ENCODE measurements at regions not wholly inside any gene's neighbourhood (a gene's known extent, or its start where the extent isn't known, plus 50 kb on each side); places are given as distances from the start of the nearest gene placed in this dataset.
"Not testable (repeated sequence)": the region's sequence is repeated elsewhere in the genome, so short reads cannot be mapped to it uniquely, and the experiment has no call there.

DNA sequence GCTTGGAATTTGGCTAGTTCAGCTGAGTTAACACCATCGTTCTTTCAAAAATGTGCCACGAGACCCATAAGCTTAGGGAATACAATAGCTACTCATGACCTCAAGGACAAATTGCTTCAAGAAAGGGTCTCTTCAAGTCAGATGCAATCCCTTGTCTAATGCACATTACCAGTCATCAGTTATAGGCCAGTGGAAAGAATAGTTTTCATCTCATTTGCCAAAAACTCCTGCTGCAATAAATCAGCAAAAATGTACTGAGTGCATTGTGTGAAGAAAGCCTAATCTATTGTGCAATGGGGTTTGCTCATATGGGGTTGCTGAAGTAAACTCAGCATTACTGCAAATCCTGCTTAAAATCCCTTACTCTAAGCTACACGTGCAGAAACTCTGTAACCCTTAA is 208.3 kb upstream of the NBEA start:
- no peak for DNase-seq

DNA sequence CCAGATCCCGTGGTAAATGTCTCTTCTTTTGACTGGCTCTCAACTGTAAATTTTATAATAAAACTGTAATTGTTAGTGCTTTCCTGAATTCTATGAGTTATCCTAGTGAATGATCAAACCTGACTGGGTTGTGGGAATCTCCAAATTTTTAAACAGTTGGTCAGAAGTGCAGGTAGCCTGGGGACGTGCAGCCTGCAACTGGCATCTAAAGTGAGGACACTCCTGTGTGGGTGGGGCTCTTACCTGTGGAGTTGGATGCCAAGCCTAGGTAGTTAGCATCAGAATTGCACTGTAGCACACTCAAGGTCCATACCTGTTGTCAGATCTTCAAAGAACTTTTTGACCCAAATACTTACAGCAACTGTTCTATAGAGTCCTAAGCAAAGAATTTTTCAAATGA is 207.1 kb upstream of the NBEA start:
- DNase-seq: no peak

DNA sequence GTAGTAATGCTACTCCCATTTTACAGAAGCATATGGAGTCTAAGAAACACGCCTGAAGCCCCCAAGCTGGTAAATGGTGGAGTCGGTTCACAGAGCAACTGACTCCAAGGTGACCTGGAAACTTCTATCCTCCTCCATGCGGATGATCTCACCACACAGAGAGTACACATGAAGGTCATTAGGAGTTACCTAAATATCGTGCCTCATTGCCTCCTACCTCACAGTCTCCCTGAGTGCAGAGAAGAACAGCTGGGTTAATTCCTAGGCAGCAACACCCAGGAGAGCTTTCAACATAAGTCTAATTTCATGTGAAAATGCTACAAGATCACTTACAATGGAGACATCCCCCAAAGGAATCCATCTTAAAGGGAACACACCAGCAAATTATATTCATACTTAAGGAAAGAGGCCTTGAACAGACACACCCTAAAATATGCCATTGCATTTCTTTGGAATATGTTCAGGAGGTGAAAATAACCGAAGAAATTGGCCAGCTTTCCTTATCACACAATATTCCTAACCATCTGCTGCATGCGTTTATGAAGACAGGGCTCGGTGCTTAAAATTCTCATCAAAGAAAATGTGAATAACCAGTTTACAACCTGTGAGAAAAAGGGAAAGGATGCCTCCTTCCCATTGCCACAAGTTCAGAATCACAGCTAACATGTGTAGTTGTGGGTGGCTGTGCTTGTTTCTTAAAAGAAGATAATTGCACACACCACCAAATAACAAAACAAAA is 203.6 kb upstream of the NBEA start:
- DNase-seq: no peak

DNA sequence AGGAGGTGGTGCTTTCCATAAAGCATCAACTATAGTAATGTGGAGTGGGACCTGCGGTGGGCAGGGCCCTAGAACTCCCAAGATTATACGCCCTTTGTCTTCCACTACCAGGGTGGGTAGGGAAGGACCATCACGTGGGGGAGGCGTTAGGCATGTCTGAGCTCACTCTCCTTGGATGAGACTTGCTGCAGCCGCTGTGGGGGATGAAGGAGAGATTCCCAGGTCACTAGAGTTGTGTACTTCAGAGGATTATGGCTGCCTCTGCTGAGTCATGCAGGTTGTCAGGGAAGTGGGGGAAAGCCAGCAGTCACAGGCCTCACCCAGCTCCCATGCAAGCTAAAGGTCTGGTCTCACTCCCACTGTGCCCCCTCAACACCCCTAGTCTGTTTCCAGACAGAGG is 195.0 kb upstream of the NBEA start:
- not testable (repeated sequence) for DNase-seq

DNA sequence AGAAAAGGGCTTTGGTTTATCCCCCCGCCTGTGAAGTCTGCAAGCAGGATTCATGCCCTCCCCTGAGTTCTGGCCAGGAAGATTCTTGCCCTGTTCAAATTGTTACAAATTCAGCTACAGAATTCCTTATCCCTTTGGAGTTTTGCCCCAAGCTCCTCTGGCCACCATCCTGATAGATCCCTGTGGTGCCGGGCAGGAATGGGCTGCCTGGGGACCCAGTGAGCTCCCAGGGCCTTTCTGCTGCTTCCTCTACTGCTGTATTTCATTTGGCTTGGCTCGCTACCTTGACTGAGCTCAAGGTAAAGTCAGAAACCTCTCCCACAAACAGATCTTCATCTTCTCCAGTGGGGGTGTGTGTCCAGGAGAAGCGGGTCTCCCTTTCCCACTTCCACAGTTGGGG is 194.6 kb upstream of the NBEA start:
- DNase-seq: no peak

DNA sequence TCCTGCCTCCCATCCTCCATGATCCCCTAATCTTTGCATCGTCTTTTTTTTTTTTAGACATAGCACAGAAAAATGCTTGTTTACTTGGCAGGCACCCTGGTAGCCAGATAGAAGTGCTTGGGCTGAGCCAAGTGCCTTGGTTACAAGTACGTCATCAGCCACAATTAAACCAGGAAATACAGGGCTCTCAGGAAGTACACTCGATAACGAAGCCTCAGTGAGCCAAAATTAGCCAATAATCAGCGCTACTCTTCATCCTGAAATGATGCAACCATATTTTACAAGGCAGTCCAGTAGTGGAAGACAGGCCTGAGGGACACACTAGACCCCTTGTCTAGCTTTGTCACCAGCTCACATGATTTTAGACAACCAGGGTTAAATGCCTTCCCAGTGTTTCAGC is 194.0 kb upstream of the NBEA start:
- no peak for DNase-seq

DNA sequence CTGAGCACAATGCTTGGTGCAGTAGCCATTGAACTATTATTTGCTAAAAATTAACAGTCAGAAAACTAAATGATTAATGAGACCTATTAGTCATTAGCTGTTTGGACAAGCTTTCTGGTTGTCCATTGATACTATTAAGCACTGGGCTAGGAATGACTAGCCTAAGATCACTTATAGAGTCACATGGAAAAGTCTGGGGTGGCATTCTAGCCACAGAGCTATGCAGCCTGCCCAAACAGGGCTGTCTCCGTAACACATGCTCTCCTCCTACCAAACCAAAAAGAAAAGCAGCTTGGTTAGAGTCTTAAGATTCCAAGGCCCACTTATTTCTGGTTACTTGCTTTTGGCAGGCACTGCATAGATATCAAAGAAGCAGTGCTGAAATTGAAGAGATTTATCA is 193.5 kb upstream of the NBEA start:
- no peak for DNase-seq

DNA sequence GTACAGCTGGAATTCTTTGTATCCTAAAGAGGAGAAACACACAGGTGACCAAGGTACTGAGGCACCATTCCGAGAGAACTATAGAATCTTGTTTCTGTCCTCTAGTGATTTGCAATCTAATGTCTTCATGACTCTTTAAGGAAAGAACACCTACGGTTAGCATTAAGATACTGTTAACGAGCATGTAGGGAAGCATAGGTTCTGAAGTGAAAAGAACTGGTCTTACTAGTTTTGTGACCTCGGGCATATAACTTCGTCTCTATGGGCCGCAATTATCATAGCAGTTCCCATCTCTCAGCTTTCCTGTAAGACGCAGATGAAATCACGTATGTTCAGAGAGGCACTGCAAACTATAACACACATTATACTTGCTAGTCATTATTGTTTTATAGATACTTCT is 193.0 kb upstream of the NBEA start:
- no peak for DNase-seq

DNA sequence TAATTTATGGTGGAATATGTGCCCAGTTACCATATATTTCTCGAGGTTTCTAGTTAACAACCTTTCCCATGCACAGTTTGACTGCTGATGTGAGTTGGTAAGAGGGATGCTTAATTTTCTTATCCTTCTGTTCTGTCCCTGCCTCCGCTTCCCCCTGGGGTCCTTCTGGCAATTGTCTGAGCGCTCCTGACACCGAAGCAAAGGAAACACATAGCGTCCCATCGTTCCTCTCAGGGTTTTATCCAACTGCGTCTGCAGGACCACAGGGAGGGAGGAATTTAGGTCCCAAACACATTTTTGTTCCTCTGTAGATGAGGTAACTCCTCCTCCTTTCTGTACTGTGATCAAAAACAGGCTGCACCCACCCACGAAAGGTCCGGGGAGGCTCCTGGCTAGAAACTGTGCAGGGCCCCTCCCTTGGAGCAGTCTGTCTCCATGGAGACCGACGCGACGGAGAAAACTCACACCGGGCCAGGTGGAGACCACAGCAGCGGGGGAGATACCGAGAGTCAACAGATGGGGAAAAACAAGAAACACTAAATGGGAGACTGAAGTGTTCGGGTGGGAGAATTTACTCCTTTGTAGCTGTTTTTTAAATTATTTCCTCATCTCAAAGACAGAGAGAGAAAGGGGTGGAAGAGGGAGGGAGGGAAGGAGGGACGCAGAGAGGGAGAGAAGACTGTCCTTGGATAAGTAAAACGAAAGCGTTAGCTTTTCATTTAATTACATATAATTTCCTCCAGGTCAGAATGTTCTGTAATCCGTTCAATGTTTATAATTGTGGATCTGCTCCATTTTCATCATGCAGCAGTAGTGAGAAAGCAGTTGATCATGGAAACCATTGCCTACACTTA is 191.8 kb upstream of the NBEA start:
- DNase-seq: no peak

DNA sequence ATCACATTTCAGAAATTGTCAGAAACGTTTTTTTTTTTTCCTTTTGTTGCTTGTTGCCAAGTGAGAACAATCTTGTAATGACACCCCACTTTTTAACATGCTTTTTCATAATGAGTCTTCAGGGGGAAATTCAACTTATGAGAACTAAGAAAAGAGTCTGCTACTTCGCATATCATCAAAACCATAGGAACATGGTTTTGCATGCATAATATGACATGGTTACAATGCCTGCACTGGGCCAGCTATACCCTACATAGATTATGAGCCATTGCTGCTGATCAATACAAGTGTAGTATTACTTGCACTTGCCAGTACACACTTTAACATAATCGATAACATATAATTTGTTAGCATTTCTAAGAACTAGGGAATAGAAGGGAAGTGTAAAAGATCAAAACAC is 191.0 kb upstream of the NBEA start:
- no peak for DNase-seq

DNA sequence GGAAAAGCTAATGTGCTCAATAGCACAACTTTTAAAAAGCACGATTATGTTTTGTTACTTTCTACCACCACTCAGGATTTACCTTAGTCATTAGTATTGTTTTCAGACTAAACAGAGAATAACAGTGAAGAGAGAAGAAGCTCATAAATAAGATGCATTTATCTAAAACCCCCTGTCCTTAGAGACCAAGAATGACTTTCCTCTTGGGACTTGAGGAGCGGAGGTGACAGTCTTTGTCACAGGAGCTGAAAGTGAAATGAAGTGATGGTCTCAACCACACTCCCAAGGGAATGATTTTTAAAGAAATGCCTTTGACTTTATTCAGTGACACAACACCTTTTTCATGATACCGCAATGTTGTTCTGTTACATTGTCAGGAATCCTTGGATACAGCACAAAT is 190.6 kb upstream of the NBEA start:
- DNase-seq: no peak

DNA sequence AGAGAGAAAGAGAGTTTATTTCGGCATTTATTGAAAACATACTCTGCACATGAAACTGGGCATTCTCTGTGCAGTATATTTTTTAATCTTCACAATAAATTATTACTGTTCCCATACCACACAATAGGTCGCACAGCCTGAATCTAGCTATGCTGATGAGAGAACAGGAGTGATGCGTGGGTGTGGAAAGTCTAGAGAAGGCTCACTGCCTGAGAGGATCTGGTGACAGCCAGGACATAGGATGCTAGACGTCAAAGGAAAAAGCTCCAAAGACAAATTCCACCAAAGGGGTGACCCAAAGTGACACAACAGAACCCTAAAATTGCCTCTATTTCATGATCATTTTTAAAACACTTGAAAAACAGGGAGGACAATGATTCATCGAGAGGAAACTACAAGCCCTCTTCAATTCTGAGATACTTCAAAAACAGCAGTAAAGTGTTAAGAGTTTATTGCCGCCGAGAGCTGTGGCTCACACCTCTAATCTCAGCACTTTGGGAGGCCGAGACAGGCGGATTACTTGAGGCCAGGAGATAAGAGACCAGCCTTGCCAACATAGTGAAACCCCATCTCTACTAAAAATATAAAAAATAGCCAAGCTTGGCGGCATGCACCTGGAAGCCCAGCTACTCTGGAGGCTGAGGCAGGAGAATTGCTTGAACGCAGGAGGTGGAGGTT is 189.6 kb upstream of the NBEA start:
- DNase-seq: no peak

DNA sequence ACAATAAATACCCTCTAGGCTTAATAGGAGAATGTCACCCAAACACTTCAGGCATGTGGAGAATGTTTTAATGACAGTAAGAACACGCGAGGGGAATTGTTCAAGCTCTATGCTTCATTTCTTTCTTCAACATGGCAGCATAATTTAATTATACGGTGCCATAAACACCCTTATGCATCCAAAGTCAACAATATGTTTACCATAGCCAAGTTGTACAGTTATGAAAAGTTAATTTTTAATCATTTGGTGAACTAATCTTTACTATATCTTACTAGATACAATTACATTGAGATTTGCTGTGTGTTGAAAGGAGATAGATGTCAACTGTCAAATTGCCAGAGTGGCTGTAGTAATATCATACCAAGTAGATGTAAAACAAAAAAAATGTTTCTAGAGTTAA is 185.9 kb upstream of the NBEA start:
- no peak for DNase-seq

DNA sequence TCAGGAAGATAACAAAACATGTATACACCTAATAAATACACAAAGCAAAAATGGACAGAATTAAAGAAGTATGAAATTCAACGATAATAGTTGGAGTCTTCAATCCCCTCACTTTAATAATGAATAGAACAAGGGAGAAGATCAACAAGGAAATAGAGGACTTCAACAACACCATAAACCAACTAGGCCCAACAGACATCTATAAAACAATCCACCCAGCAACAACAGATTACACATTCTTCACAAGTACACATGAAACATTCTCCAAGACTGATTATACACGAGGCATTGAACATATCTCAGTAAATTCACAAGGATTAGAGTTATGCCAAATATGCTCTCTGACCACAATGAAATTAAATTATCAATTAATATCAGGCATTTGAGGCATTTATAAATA is 185.5 kb upstream of the NBEA start:
- no peak for DNase-seq

DNA sequence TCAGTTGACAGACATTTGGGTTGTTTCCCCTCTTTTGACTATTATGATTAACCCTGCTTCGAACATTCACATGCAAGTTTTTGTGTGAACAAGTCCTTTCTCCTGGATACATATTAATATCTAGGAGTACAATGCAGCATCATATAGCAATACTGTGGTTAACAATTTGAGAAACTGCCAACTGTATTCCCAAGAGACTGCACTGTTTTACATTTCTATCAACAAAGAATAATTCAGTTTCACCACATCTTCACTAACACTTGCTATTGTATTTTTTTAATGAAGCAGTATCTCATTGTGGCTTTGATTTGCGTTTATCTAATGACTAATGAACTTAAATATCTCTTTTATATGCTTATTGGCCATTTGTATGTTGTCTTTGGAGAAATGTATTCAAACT is 184.6 kb upstream of the NBEA start:
- no peak for DNase-seq

DNA sequence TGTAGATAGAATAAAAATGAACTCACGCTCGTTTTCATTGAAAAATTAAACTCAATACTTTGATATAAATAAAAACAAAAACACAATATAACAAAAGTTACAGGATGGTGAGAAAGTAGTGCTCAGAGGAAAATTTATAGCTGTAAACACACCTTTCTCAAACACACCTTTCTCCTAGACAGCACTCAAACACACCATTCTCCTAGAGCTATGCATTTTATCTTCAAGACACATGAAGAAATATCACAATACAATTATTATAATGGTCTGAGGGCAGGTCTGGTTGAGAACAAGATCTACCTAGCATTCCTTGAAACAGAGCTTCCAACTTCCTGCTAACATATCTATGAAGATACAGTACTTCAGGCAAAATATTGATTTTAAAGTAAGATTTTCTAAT is 183.4 kb upstream of the NBEA start:
- DNase-seq: no peak

DNA sequence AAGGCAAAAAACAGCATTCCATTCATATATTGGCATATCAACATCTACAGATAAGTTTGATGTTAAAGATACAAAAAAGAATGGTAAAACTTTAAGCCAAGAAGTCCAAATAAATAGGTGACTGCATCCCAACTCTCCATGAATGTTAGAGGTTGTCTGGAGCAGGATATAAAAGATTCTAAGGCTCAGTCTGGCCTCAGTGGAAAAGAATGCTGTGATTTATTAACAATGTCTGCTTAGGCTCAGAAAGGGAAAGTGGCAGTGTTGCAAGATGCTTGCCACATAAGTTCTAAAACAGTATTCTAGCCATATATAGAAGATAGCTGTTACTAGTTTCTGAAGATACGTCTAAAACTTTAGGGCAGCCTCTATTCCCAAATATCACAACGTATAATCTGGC is 179.8 kb upstream of the NBEA start:
- DNase-seq: no peak

DNA sequence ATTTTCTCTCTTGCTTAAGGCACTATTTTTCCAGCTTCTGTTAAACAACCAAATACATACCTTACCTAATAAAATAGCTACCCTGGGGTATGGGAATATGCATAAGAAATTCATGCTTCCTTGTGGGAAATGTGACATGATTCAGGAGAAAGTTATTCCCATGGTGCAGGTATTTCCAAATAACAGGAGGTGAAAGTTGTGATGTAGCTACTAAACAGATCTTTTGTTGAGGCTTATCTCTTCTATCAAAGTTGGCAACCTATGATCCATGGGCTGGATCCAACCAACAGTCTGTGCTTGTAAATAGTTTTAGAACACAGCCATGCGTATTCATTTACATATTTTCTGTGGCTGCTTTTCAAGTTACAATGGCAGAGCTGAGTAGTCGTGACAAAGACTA is 177.8 kb upstream of the NBEA start:
- no peak for DNase-seq

DNA sequence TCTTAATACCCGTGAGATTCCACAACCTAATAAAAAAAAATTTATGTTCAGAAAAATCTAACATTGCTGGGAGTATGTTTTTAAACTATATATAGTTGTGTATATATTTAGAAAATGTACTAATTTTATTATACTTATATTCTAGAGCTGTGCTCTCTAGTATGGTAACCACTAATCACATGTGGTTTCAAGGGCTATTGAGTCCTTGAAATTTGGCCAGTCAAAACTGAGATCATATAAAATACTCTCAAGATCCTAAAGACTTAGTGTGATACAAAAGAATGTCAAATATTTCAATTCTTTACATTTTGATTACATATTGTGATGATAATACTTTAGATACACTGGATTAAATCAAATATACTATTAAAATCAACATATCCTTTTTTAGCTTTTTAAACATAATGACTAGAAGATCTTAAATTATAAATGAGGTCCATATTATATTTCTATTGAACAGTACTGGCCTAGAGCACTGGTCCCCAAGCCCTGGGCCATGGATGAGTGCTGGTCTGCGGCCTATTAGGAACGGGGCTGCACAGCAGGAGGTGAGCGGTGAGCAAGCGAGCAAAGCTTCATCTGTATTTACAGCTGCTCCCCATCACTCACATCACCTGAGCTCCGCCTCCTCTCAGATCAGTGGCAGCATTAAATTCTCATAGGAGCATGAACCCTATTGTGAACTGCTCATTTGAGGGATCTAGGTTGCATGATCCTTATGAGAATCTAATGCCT is 176.5 kb upstream of the NBEA start:
- no peak for DNase-seq

DNA sequence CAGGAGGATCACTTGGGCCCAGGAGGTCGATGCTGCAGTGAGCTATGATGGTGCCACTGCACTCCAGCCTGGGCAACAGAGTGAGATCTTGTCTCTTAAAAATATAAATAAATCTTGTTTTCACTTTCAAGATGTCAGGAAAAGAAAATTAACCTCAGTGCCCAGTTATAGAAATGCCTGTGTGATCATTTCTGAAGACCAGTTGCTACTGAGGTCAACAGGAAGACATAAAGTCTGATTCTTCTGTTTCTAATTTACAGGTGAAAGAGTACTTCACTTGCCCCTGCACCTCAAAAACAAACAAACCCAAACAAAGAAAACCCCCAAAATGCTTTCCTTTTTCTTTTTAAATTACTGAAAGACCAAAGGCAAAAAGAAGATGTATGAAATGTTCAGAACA is 174.3 kb upstream of the NBEA start:
- DNase-seq: no peak

DNA sequence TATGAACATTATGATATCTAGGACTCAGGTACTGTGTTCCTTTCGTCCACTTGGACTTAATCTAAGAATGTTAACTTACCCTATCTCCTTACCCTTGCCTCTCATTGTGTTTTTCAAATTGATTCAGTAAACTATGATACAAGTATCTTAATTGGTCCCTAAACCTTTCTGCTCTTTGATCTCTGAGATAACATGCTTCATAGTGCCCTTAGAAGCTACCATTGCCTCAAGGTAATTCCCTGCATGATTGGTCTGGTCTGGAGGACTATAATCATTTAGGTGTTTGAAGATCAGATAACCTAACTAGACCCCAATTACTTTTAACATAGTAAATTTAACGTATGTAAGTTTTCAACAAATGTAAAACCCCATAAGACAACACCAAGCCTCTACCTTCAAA is 169.9 kb upstream of the NBEA start:
- DNase-seq: no peak

DNA sequence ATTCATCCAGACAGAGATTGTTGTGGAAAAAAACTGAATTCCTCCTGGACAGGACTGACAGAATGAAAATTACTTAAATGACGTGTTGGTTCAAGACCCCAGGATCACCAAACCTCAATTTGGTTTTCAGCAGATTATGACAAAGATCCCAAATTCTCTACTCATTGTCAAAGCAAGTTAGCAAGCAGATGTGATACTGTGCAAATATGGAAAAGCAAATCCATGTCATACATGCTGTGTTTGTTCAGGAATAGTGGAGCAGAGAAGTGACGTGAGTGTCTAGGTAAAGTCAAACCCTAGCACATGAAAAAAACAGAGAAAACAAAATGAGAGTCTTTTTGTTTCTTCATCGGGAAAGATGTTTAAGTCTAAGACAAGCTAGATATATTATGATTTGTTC is 169.2 kb upstream of the NBEA start:
- DNase-seq: no peak

DNA sequence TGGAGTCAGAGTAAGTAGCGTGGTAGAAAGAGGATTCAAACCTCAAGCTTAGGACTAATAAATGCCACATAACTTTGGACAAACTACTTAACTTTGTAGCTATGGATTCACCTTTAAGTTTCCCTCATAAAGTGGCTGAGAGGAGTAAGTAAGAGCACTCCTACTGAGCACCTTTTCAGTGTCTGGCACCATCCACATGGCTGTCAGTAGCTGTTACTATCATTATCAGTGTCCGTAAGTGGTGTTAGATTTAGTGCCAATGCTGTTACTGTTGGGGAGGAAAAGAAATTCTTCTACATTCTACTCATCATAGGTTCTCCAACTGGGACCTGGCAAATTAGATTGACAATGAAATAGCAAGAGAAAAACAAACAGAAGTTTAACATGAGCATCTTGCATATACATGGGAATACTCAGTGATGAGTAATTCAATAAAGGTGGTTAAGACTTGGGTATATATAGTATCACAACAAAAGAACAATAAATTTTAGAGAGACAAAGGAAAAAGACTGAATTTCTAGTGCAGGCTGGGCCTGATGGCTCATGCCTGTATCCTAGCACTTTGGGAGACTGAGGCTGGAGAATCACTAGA is 165.6 kb upstream of the NBEA start:
- DNase-seq: no peak
